HK-2 (cell line): ENCODE measurements at regions not wholly inside any gene's neighbourhood (a gene's known extent, or its start where the extent isn't known, plus 50 kb on each side); places are given as distances from the start of the nearest gene placed in this dataset.

ENCODE experiments used
- DNase-seq: peaks from one replicate; pipeline ENCODE4 v3.0.0-alpha.2; 2018; ENCODE audit not compliant: unreplicated experiment

- DNase-seq: no peak
Measured at GRCh38 chr3:115330430-115330829, 183.3 kb upstream of the ZBTB20 start.

GRCh38 chr3:115332998-115333397 is 185.9 kb upstream of the ZBTB20 start:
- no peak for DNase-seq

- DNase-seq: no peak
Measured at GRCh38 chr3:115336836-115337235, 189.7 kb upstream of the ZBTB20 start.

GRCh38 chr3:115340586-115340985 is 193.5 kb upstream of the ZBTB20 start:
- DNase-seq: no peak

GRCh38 chr3:115341208-115341607 is 194.1 kb upstream of the ZBTB20 start:
- no peak for DNase-seq

GRCh38 chr3:115347737-115348136 is 200.6 kb upstream of the ZBTB20 start:
- no peak for DNase-seq

GRCh38 chr3:115348412-115348811 is 201.3 kb upstream of the ZBTB20 start:
- DNase-seq: no peak

GRCh38 chr3:115348951-115349745 is 202.1 kb upstream of the ZBTB20 start:
- no peak for DNase-seq

GRCh38 chr3:115350606-115351005 is 203.5 kb upstream of the ZBTB20 start:
- no peak for DNase-seq

GRCh38 chr3:115351193-115351592 is 204.1 kb upstream of the ZBTB20 start:
- DNase-seq: no peak

GRCh38 chr3:115354010-115354409 is 206.9 kb upstream of the ZBTB20 start:
- DNase-seq: no peak

GRCh38 chr3:115357456-115357855 is 210.4 kb upstream of the ZBTB20 start:
- no peak for DNase-seq

GRCh38 chr3:115359536-115359935 is 212.4 kb upstream of the ZBTB20 start:
- DNase-seq: no peak

GRCh38 chr3:115361806-115362205 is 214.7 kb upstream of the ZBTB20 start:
- DNase-seq: no peak

- DNase-seq: no peak
Measured at GRCh38 chr3:115363071-115363470, 216.0 kb upstream of the ZBTB20 start.

GRCh38 chr3:115369021-115369420 is 221.9 kb upstream of the ZBTB20 start:
- DNase-seq: no peak

GRCh38 chr3:115375362-115375761 is 228.3 kb upstream of the ZBTB20 start:
- no peak for DNase-seq

GRCh38 chr3:115380883-115381572 is 233.9 kb upstream of the ZBTB20 start:
- DNase-seq: no peak

GRCh38 chr3:115381573-115381912 is 234.5 kb upstream of the ZBTB20 start:
- no peak for DNase-seq

GRCh38 chr3:115381931-115382330 is 234.8 kb upstream of the ZBTB20 start:
- DNase-seq: no peak

- no peak for DNase-seq
Measured at GRCh38 chr3:115384381-115384780, 237.3 kb upstream of the ZBTB20 start.

- DNase-seq: no peak
Measured at GRCh38 chr3:115385774-115386730, 237.3 kb upstream of the GAP43 start.
